ENCODE measurements at regions not wholly inside any gene's neighbourhood (a gene's known extent, or its start where the extent isn't known, plus 50 kb on each side); places are given as distances from the start of the nearest gene placed in this dataset.

DNA sequence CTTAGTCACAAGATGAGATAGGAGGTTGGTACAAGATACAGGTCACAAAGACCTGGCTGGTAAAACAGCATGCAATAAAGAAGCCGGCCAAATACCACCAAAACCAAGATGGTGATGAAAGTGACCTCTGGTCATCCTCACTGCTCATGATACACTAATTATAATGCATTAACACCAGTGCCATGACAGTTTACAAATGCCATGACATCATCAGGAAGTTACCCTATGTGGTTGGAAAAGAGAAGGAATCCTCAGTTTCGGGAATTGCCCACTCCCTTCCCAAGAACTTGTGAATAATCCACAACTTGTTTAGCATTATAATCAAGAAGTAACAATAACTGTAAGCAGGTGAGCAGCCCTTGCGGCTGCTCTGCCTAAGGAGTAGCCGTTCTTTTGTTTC, 408.5 kb upstream of the RAG2 start:
- Histone ChIP-seq H3K4me1 (ENCODE audit: insufficient read depth, low read length) (no peaks in the 10 kb centered on the region), H3K9me3 (ENCODE audit: low read length) (no peaks in the 10 kb centered on the region), H3K36me3 (ENCODE audit: insufficient read depth, low read length) (no peaks in the 10 kb centered on the region), H3K9ac (ENCODE audit: low read length) (no peak overlapping the region), H3K27ac (ENCODE audit: low read depth, low read length) (no peak overlapping the region), H3K4me3 (ENCODE audit: low read depth in 1 of 2, low read length in 2 of 2) (no peak overlapping the region), H3K27me3 (ENCODE audit: control insufficient read depth in 1 of 2, insufficient read depth in 2 of 2, low read length in 2 of 2) (no peaks in the 10 kb centered on the region)

DNA sequence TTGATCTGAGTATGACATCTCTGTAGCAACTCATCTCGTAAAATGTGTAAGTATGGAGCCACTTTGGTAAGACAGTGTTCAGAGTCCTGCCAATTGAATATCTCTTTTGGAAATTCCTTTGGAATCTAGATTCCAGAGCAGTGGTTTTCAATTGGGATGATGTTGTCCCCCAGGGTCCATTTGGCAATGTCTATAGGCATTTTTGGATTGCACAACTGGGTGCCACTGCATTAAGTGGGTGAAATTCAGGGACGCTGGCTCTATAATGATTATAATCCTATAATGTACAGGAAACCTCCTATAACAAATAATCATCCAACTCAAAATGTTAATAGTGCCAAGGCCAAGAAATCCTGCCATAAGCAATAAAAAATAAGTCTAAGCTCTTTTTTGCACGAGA, 404.8 kb upstream of the RAG2 start:
- H3K9ac ChIP-seq (ENCODE audit: low read length) = no peak overlapping the region
- no peaks in the 10 kb centered on the region for H3K9me3 ChIP-seq (ENCODE audit: low read length)
- no peaks in the 10 kb centered on the region for H3K27me3 ChIP-seq (ENCODE audit: control insufficient read depth in 1 of 2, insufficient read depth in 2 of 2, low read length in 2 of 2)
- H3K4me1 ChIP-seq (ENCODE audit: insufficient read depth, low read length) = no peaks in the 10 kb centered on the region
- no peaks in the 10 kb centered on the region for H3K36me3 ChIP-seq (ENCODE audit: insufficient read depth, low read length)
- no peak overlapping the region for H3K4me3 ChIP-seq (ENCODE audit: low read depth in 1 of 2, low read length in 2 of 2)
- no peak overlapping the region for H3K27ac ChIP-seq (ENCODE audit: low read depth, low read length)

DNA sequence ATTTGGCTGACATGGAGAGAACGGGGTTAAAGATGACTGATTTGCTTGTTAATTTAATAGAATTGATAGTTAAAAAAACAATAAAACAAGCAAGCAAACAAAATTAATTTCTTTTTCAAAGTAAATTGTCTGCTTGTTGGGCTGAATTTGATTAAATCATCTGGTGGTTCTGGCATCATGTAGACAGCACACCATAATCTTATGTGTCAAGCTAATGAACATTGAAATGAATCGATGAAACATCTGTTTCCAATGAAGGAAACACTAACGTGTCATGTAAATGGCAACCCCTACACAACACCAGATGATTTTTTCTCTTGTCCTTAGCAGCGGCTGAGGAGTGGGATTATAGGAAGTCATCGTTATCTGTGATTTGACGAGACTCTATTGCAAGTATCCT, 399.6 kb upstream of the RAG2 start:
- Histone ChIP-seq H3K27ac (ENCODE audit: low read depth, low read length) (no peak overlapping the region), H3K4me3 (ENCODE audit: low read depth in 1 of 2, low read length in 2 of 2) (no peak overlapping the region), H3K9ac (ENCODE audit: low read length) (no peak overlapping the region), H3K27me3 (ENCODE audit: control insufficient read depth in 1 of 2, insufficient read depth in 2 of 2, low read length in 2 of 2) (no peaks in the 10 kb centered on the region), H3K36me3 (ENCODE audit: insufficient read depth, low read length) (no peaks in the 10 kb centered on the region), H3K4me1 (ENCODE audit: insufficient read depth, low read length) (no peaks in the 10 kb centered on the region), H3K9me3 (ENCODE audit: low read length) (no peaks in the 10 kb centered on the region)

GRCh38 chr11:36996795-36997194, 398.8 kb upstream of the RAG2 start:
- no peak overlapping the region for H3K27ac ChIP-seq (ENCODE audit: low read depth, low read length)
- no peak overlapping the region for H3K9ac ChIP-seq (ENCODE audit: low read length)
- no peaks in the 10 kb centered on the region for H3K27me3 ChIP-seq (ENCODE audit: control insufficient read depth in 1 of 2, insufficient read depth in 2 of 2, low read length in 2 of 2)
- H3K4me1 ChIP-seq (ENCODE audit: insufficient read depth, low read length) = no peaks in the 10 kb centered on the region
- no peaks in the 10 kb centered on the region for H3K36me3 ChIP-seq (ENCODE audit: insufficient read depth, low read length)
- no peak overlapping the region for H3K4me3 ChIP-seq (ENCODE audit: low read depth in 1 of 2, low read length in 2 of 2)
- H3K9me3 ChIP-seq (ENCODE audit: low read length) = no peaks in the 10 kb centered on the region

DNA sequence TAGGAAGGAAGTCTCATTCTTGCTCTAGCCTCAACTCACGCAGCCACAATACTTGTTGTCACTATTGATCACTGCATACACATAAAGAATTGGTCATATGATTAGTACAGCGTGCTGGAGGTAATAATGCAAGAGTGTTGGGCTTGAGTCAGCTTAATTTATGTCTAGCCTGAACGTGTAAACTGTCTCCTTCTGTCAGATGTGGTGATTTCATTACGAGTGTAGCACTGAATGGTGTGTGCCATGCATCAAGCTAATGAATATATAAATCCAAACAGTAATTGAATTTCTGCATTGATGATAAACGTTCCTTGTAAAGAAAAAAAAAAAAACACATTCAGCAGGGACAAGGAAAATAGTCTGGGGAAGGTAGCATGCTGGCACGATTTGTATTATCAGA, 396.2 kb upstream of the RAG2 start:
- Histone ChIP-seq H3K4me1 (ENCODE audit: insufficient read depth, low read length) (no peaks in the 10 kb centered on the region), H3K4me3 (ENCODE audit: low read depth in 1 of 2, low read length in 2 of 2) (no peak overlapping the region), H3K36me3 (ENCODE audit: insufficient read depth, low read length) (no peaks in the 10 kb centered on the region), H3K9ac (ENCODE audit: low read length) (no peak overlapping the region), H3K9me3 (ENCODE audit: low read length) (no peaks in the 10 kb centered on the region), H3K27ac (ENCODE audit: low read depth, low read length) (no peak overlapping the region), H3K27me3 (ENCODE audit: control insufficient read depth in 1 of 2, insufficient read depth in 2 of 2, low read length in 2 of 2) (no peaks in the 10 kb centered on the region)

- Histone ChIP-seq H3K9me3 (ENCODE audit: low read length) (no peaks in the 10 kb centered on the region), H3K27me3 (ENCODE audit: control insufficient read depth in 1 of 2, insufficient read depth in 2 of 2, low read length in 2 of 2) (no peaks in the 10 kb centered on the region), H3K4me1 (ENCODE audit: insufficient read depth, low read length) (no peaks in the 10 kb centered on the region), H3K36me3 (ENCODE audit: insufficient read depth, low read length) (no peaks in the 10 kb centered on the region), H3K4me3 (ENCODE audit: low read depth in 1 of 2, low read length in 2 of 2) (no peak overlapping the region), H3K27ac (ENCODE audit: low read depth, low read length) (no peak overlapping the region), H3K9ac (ENCODE audit: low read length) (no peak overlapping the region)
Measured at GRCh38 chr11:36988556-36988955, 390.5 kb upstream of the RAG2 start.

DNA sequence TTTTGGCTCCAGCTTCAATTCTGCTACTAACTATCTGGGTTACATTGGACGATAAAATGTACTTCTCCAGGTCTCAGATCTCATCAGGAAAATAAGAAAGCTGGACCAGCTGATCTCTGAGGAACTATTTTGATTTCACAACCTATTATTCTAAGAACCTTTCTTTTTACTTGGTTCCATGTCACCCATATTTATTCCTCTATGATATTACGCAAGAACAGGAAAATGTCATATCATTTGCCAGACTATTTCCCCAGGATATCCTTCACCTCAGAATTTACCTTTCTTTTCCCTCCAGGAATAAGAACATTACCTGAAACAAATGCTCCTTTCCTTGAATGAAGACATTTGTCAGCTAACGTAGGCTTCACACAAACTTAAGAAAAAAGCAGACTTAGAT, 387.5 kb upstream of the RAG2 start:
- Histone ChIP-seq H3K27me3 (ENCODE audit: control insufficient read depth in 1 of 2, insufficient read depth in 2 of 2, low read length in 2 of 2) (no peaks in the 10 kb centered on the region), H3K27ac (ENCODE audit: low read depth, low read length) (no peak overlapping the region), H3K4me3 (ENCODE audit: low read depth in 1 of 2, low read length in 2 of 2) (no peak overlapping the region), H3K9me3 (ENCODE audit: low read length) (no peaks in the 10 kb centered on the region), H3K9ac (ENCODE audit: low read length) (no peak overlapping the region), H3K36me3 (ENCODE audit: insufficient read depth, low read length) (no peaks in the 10 kb centered on the region), H3K4me1 (ENCODE audit: insufficient read depth, low read length) (no peaks in the 10 kb centered on the region)

- Histone ChIP-seq H3K27me3 (ENCODE audit: control insufficient read depth in 1 of 2, insufficient read depth in 2 of 2, low read length in 2 of 2) (no peaks in the 10 kb centered on the region), H3K9me3 (ENCODE audit: low read length) (no peaks in the 10 kb centered on the region), H3K4me1 (ENCODE audit: insufficient read depth, low read length) (no peaks in the 10 kb centered on the region), H3K27ac (ENCODE audit: low read depth, low read length) (no peak overlapping the region), H3K36me3 (ENCODE audit: insufficient read depth, low read length) (no peaks in the 10 kb centered on the region), H3K4me3 (ENCODE audit: low read depth in 1 of 2, low read length in 2 of 2) (no peak overlapping the region), H3K9ac (ENCODE audit: low read length) (no peak overlapping the region)
Measured at GRCh38 chr11:36976741-36977140, 378.7 kb upstream of the RAG2 start.

GRCh38 chr11:36974771-36975170, 376.7 kb upstream of the RAG2 start:
- Histone ChIP-seq H3K4me1 (ENCODE audit: insufficient read depth, low read length) (no peaks in the 10 kb centered on the region), H3K9ac (ENCODE audit: low read length) (no peak overlapping the region), H3K4me3 (ENCODE audit: low read depth in 1 of 2, low read length in 2 of 2) (no peak overlapping the region), H3K27ac (ENCODE audit: low read depth, low read length) (no peak overlapping the region), H3K27me3 (ENCODE audit: control insufficient read depth in 1 of 2, insufficient read depth in 2 of 2, low read length in 2 of 2) (no peaks in the 10 kb centered on the region), H3K9me3 (ENCODE audit: low read length) (no peaks in the 10 kb centered on the region), H3K36me3 (ENCODE audit: insufficient read depth, low read length) (no peaks in the 10 kb centered on the region)

DNA sequence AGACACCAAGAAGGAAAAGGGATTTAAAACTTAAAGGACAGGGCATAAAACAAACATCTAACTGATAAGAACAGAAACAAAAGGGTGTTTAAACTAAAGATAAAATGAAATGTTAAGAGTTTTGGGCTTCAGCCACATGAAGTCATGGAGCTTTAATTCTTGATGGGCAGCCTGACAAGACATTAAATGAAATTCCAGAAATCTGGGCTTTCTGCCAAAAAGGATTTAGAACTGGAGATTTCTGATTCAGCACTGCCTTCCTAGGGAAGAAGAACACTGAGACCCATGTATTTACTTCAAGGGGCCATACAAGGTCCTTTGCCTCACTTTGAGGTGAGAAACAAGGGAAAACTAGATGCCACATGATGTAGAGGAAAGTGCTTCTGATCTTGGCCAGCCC, 355.9 kb upstream of the RAG2 start:
- Histone ChIP-seq H3K27ac (ENCODE audit: low read depth, low read length) (no peak overlapping the region), H3K4me1 (ENCODE audit: insufficient read depth, low read length) (no peaks in the 10 kb centered on the region), H3K27me3 (ENCODE audit: control insufficient read depth in 1 of 2, insufficient read depth in 2 of 2, low read length in 2 of 2) (no peaks in the 10 kb centered on the region), H3K36me3 (ENCODE audit: insufficient read depth, low read length) (no peaks in the 10 kb centered on the region), H3K9me3 (ENCODE audit: low read length) (no peaks in the 10 kb centered on the region), H3K9ac (ENCODE audit: low read length) (no peak overlapping the region), H3K4me3 (ENCODE audit: low read depth in 1 of 2, low read length in 2 of 2) (no peak overlapping the region)

DNA sequence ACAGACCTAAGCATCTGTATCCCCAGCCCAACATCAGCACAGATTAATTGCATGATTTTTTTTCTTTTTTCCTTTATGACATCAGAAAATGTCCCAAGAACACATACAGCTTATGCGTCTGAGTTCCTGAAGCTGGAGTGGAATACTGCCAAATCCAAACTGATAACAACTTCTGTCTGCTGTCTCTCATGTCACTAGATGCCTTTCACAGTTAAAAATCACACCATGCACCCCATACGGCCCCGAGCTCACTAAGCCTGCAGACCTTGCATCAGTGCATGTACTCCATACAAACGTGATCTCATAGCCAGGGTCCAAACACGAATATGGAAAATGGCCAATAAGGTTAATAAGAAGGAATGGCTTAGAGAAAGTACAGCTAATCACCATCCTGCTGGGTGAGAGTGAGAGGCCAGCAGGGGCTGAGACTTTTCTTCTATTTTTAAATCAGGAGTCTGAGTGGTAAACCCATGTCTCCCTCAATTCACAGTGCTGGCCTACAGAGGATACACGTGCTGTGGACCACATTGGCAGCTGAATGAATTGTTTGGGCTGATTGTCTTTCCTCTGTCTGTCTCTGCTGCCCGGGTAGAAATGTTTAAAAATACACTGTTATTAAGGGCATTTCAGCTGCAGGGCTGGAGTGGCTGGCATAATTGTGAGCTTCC, 350.6 kb upstream of the RAG2 start:
- no peak overlapping the region for H3K4me3 ChIP-seq (ENCODE audit: low read depth in 1 of 2, low read length in 2 of 2)

DNA sequence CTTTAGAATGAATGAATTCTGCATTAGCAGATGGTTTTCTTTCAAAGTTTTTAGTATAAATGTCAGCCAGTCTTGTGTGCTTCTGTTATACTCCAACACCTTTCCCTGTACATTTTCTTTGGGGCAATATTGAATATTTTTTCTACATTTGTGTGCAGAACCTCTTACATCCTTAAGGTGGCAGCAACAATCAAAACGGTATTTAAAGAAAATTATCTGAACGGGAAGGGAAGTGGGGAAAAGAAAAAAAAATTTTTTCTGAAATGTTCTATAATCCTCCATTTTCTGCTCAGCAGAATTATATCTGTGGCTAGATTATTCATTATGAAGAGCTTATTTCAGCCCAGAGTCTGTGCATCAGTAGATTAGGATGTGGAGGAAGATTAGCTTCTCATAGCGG, 347.3 kb upstream of the RAG2 start:
- no peaks in the 10 kb centered on the region for H3K27me3 ChIP-seq (ENCODE audit: control insufficient read depth in 1 of 2, insufficient read depth in 2 of 2, low read length in 2 of 2)
- H3K9me3 ChIP-seq (ENCODE audit: low read length) = no peaks in the 10 kb centered on the region
- no peaks in the 10 kb centered on the region for H3K36me3 ChIP-seq (ENCODE audit: insufficient read depth, low read length)
- no peak overlapping the region for H3K27ac ChIP-seq (ENCODE audit: low read depth, low read length)
- no peaks in the 10 kb centered on the region for H3K4me1 ChIP-seq (ENCODE audit: insufficient read depth, low read length)
- no peak overlapping the region for H3K9ac ChIP-seq (ENCODE audit: low read length)
- H3K4me3 ChIP-seq (ENCODE audit: low read depth in 1 of 2, low read length in 2 of 2) = no peak overlapping the region

More for the DNA sequence above, 350.6 kb upstream of the RAG2 start:
- H3K27me3 ChIP-seq (ENCODE audit: control insufficient read depth in 1 of 2, insufficient read depth in 2 of 2, low read length in 2 of 2) = no peaks in the 10 kb centered on the region
- no peaks in the 10 kb centered on the region for H3K36me3 ChIP-seq (ENCODE audit: insufficient read depth, low read length)
- H3K9ac ChIP-seq (ENCODE audit: low read length) = no peak overlapping the region
- no peaks in the 10 kb centered on the region for H3K9me3 ChIP-seq (ENCODE audit: low read length)
- H3K27ac ChIP-seq (ENCODE audit: low read depth, low read length) = no peak overlapping the region
- H3K4me1 ChIP-seq (ENCODE audit: insufficient read depth, low read length) = no peaks in the 10 kb centered on the region

Data from muscle layer of colon (tissue), 2 donors.